HG02970 (cell line): ENCODE measurements at regions not wholly inside any gene's neighbourhood (a gene's known extent, or its start where the extent isn't known, plus 50 kb on each side); places are given as distances from the start of the nearest gene placed in this dataset.

Source experiments
- ATAC-seq: cut with Tn5 transposase; IDR thresholded peaks from one replicate; pipeline ENCODE4 v1.9.1; 2021; ENCODE audit warnings: mild to moderate bottlenecking, moderate library complexity, moderate number of reproducible peaks; ENCODE audit not compliant: unreplicated experiment, low FRiP score

- ATAC-seq: no peak
These were observed 1034.8 kb downstream of the PDHA2 start for GRCh38 chr4:96874657-96875056.

GRCh38 chr4:96879527-96879926 is 1039.6 kb downstream of the PDHA2 start:
- ATAC-seq: no peak

GRCh38 chr4:96887857-96888256 is 1048.0 kb downstream of the PDHA2 start:
- ATAC-seq: no peak

GRCh38 chr4:96894621-96895020 is 1054.7 kb downstream of the PDHA2 start:
- no peak for ATAC-seq

- ATAC-seq: no peak
These were observed 1055.9 kb downstream of the PDHA2 start for GRCh38 chr4:96895826-96896225.

GRCh38 chr4:96912716-96913115 is 1072.8 kb downstream of the PDHA2 start:
- ATAC-seq: no peak

GRCh38 chr4:96913441-96914080 is 1073.7 kb downstream of the PDHA2 start:
- no peak for ATAC-seq

GRCh38 chr4:96916711-96917110 is 1076.8 kb downstream of the PDHA2 start:
- no peak for ATAC-seq

GRCh38 chr4:96936886-96937285 is 1097.0 kb downstream of the PDHA2 start:
- ATAC-seq: no peak

GRCh38 chr4:96946552-96946951 is 1106.7 kb downstream of the PDHA2 start:
- no peak for ATAC-seq

GRCh38 chr4:96952610-96953009 is 1112.7 kb downstream of the PDHA2 start:
- no peak for ATAC-seq

GRCh38 chr4:96955226-96955625 is 1115.3 kb downstream of the PDHA2 start:
- no peak for ATAC-seq

- ATAC-seq: no peak
These were observed 1115.8 kb downstream of the PDHA2 start for GRCh38 chr4:96955691-96956090.

GRCh38 chr4:96969455-96969854 is 1129.6 kb downstream of the PDHA2 start:
- ATAC-seq: no peak

- no peak for ATAC-seq
These were observed 1133.0 kb downstream of the PDHA2 start for GRCh38 chr4:96972920-96973319.

- no peak for ATAC-seq
These were observed 1134.4 kb downstream of the PDHA2 start for GRCh38 chr4:96974295-96974694.

GRCh38 chr4:96983830-96984229 is 1143.9 kb downstream of the PDHA2 start:
- no peak for ATAC-seq

- no peak for ATAC-seq
These were observed 1146.9 kb downstream of the PDHA2 start for GRCh38 chr4:96986816-96987215.

GRCh38 chr4:96991083-96991482 is 1151.2 kb downstream of the PDHA2 start:
- ATAC-seq: no peak

- no peak for ATAC-seq
These were observed 1150.8 kb downstream of the STPG2 start for GRCh38 chr4:96992443-96992842.

GRCh38 chr4:96993560-96993959 is 1149.7 kb downstream of the STPG2 start:
- ATAC-seq: no peak

- ATAC-seq: no peak
These were observed 1139.6 kb downstream of the STPG2 start for GRCh38 chr4:97003715-97004114.

- no peak for ATAC-seq
These were observed 1130.0 kb downstream of the STPG2 start for GRCh38 chr4:97013309-97013708.
